Loucy (cell line): ENCODE measurements at regions not wholly inside any gene's neighbourhood (a gene's known extent, or its start where the extent isn't known, plus 50 kb on each side); places are given as distances from the start of the nearest gene placed in this dataset.

ENCODE experiments used
- H2AFZ ChIP-seq: fragments of 200-600 bp; sonication (generic); 2 replicates; pipeline ENCODE4 v1.6.0; 2016; ENCODE audit warnings: antibody characterized with exemption, mild to moderate bottlenecking, low read length, moderate library complexity
- H3F3A ChIP-seq: fragments of 200-600 bp; 2 replicates; pipeline ENCODE4 v1.6.0; 2016; ENCODE audit warnings: antibody characterized with exemption, low read depth, mild to moderate bottlenecking
- H3K27me3 ChIP-seq: fragments of 200-600 bp; sonication (generic); 2 replicates; pipeline ENCODE4 v1.6.1; 2014; ENCODE audit warnings: low read length, mild to moderate bottlenecking; ENCODE audit not compliant: insufficient read depth, poor library complexity, severe bottlenecking
- H3K36me3 ChIP-seq: fragments of 200-600 bp; sonication (generic); 2 replicates; pipeline ENCODE4 v1.6.1; 2016; ENCODE audit warnings: low read length; ENCODE audit not compliant: insufficient read depth
- H3K4me1 ChIP-seq: fragments of 200-600 bp; sonication (generic); 2 replicates; pipeline ENCODE4 v1.5.1; 2014; ENCODE audit warnings: low read length, mild to moderate bottlenecking; ENCODE audit not compliant: insufficient read depth, poor library complexity, severe bottlenecking
- H3K4me2 ChIP-seq: fragments of 200-600 bp; sonication (generic); 2 replicates; pipeline ENCODE4 v1.6.0; 2014; ENCODE audit warnings: antibody characterized with exemption, low read length, low read depth, mild to moderate bottlenecking; ENCODE audit not compliant: poor library complexity, severe bottlenecking
- H3K4me3 ChIP-seq: fragments of 200-600 bp; sonication (generic); 2 replicates; pipeline ENCODE4 v1.5.1; 2014; ENCODE audit warnings: low read length, mild to moderate bottlenecking, mixed read lengths; ENCODE audit not compliant: poor library complexity, severe bottlenecking
- H3K79me2 ChIP-seq: fragments of 200-600 bp; sonication (generic); 2 replicates; pipeline ENCODE4 v1.6.1; 2014; ENCODE audit warnings: low read length; ENCODE audit not compliant: insufficient read depth
- H3K9ac ChIP-seq: fragments of 200-600 bp; sonication (generic); 2 replicates; pipeline ENCODE4 v1.6.0; 2014; ENCODE audit warnings: mild to moderate bottlenecking, low read depth, low read length, moderate library complexity; ENCODE audit not compliant: poor library complexity, severe bottlenecking
- H3K9me2 ChIP-seq: fragments of 200-600 bp; sonication (generic); replicated peaks from 2 replicates; pipeline ENCODE4 v1.6.1; 2016; ENCODE audit warnings: low read depth, low read length, mixed read lengths
- H3K9me3 ChIP-seq: fragments of 200-600 bp; sonication (generic); 2 replicates; pipeline ENCODE4 v1.6.1; 2014; ENCODE audit warnings: mild to moderate bottlenecking, antibody characterized with exemption, low read length, low read depth; ENCODE audit not compliant: insufficient read depth
- H4K20me1 ChIP-seq: fragments of 200-600 bp; sonication (generic); 2 replicates; pipeline ENCODE4 v1.6.0; 2014; ENCODE audit warnings: antibody characterized with exemption, low read length, mild to moderate bottlenecking; ENCODE audit not compliant: insufficient read depth, poor library complexity, severe bottlenecking
- CTCF ChIP-seq: fragments of 200-600 bp; sonication (generic); conservative IDR thresholded peaks from 2 replicates; pipeline ENCODE4 v1.5.1; 2014; ENCODE audit warnings: mild to moderate bottlenecking, antibody characterized with exemption, low read length
- EZH2phosphoT487 ChIP-seq: fragments of 200-600 bp; IDR thresholded peaks from 2 replicates; pipeline ENCODE4 v1.6.1; 2018; ENCODE audit warnings: antibody characterized with exemption, mild to moderate bottlenecking, moderate library complexity, borderline replicate concordance

GRCh38 chr2:123696021-123696420, 329.1 kb upstream of the CNTNAP5 start:
- H4K20me1 ChIP-seq, result no peaks in the 10 kb centered on the region

GRCh38 chr2:123696799-123697410, 328.2 kb upstream of the CNTNAP5 start:
- Histone ChIP-seq H3K9me3 (no peaks in the 10 kb centered on the region), H3K27me3 (no peaks in the 10 kb centered on the region), H3K4me2 (peak overlapping the region; percentile 59), H3K9me2 (no peaks in the 10 kb centered on the region), H3K4me3 (peak overlapping the region; percentile 36), H2AFZ (no peak overlapping the region), H3K79me2 (no peaks in the 10 kb centered on the region), H3K9ac (peak overlapping the region; percentile 58), H3F3A (0 out of 2 replicates have a peak, but pooled peaks cover 4% of the 10 kb centered on the region), H3K4me1 (peaks cover 48% of the 10 kb centered on the region), H3K36me3 (no peaks in the 10 kb centered on the region), H4K20me1 (no peaks in the 10 kb centered on the region)
- no peak for TF ChIP-seq CTCF
- no peak for TF ChIP-seq EZH2phosphoT487

More at GRCh38 chr2:123696021-123696420, 329.1 kb upstream of the CNTNAP5 start:
- Histone ChIP-seq H3K9me3 (no peaks in the 10 kb centered on the region), H3K79me2 (no peaks in the 10 kb centered on the region), H3K9me2 (no peaks in the 10 kb centered on the region), H3K4me3 (peak overlapping the region; percentile 36), H2AFZ (no peak overlapping the region), H3K4me1 (peaks cover 50% of the 10 kb centered on the region), H3F3A (0 out of 2 replicates have a peak, but pooled peaks cover 4% of the 10 kb centered on the region), H3K4me2 (peak overlapping the region; percentile 59), H3K9ac (peak overlapping the region; percentile 55), H3K36me3 (no peaks in the 10 kb centered on the region), H3K27me3 (no peaks in the 10 kb centered on the region)
- TF ChIP-seq CTCF (no peak), EZH2phosphoT487 (no peak)

DNA sequence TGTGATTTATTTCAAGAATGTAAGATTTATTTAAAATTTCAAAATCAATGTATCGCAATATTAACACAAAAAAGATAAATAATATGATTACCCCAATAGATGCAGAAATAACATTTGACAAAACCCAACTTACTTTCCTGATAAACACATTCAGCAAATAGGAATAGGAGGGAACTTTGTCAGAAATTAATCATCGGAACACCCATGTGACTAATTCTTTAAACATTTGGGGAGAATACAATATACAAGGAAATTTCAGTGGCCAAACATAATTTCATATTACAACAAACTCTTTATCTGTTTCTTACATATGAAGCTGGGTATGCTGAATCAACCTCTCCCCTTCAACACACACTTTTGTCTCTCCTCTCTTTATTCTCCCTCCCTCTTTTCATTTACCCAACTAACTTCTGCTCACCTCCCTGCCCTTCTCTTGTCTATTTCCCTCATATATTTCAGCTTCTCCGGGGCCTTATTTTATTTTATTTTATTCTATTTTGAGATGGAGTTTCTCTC, 309.6 kb upstream of the CNTNAP5 start:
- Histone ChIP-seq H4K20me1 (no peaks in the 10 kb centered on the region), H2AFZ (no peak overlapping the region), H3K9me3 (no peaks in the 10 kb centered on the region), H3K4me2 (no peak overlapping the region), H3K79me2 (no peaks in the 10 kb centered on the region), H3K4me1 (no peaks in the 10 kb centered on the region), H3K4me3 (no peak overlapping the region), H3K36me3 (no peaks in the 10 kb centered on the region), H3F3A (no peaks in the 10 kb centered on the region), H3K27me3 (no peaks in the 10 kb centered on the region), H3K9ac (no peak overlapping the region), H3K9me2 (no peaks in the 10 kb centered on the region)
- TF ChIP-seq CTCF (no peak), EZH2phosphoT487 (no peak)
